K562 (cell line): ENCODE measurements at regions not wholly inside any gene's neighbourhood (a gene's known extent, or its start where the extent isn't known, plus 50 kb on each side); places are given as distances from the start of the nearest gene placed in this dataset.

ENCODE experiments used
- ATAC-seq: fragments of 200-7000 bp; cut with Tn5 transposase; 3 replicates; pipeline ENCODE4 v1.9.1; 2020; ENCODE audit warnings: moderate library complexity
- BruUV-seq: library from RNA; stranded (reverse); fragments of 400-500 nt; replicated peaks from 2 replicates; lab custom pipeline; 2021; lab: Mats Ljungman, UMichigan
- CTCF ChIA-PET: fragments of 300-600 bp; formaldehyde crosslinking; extraction: SDS; loops from one replicate; lab custom pipeline; 2021; ENCODE audit warnings: low intra/inter-chr PET ratio; lab: Yijun Ruan, JAX
- POLR2A ChIA-PET: fragments of 300-600, 350-650 bp; sonication (Branson Sonifier 250); formaldehyde crosslinking; extraction: SDS; loops from one replicate; lab custom pipeline; 2021; ENCODE audit warnings: antibody characterized with exemption, inconsistent platforms; lab: Yijun Ruan, JAX
- DNase-seq, 4 experiments: peaks; one replicate each; pipeline versions ENCODE4 v3.0.0 to v3.0.0-alpha.2; 2011 to 2018; ENCODE audit warnings: low spot score in 3 of 4, mixed read lengths in 3 of 4; ENCODE audit errors: extremely low read depth in 1 of 4
- FAIRE-seq: peaks from 2 replicates; lab custom pipeline; 2011; peaks lifted over from hg19 to GRCh38; lab: Jason Lieb, UNC
- H2AFZ ChIP-seq: 2 replicates; pipeline ENCODE4 v1.6.0; 2011; ENCODE audit warnings: low read depth, low read length, control low read depth, inconsistent platforms
- H3K27ac ChIP-seq: fragments of 200-600 bp; 3 replicates; pipeline ENCODE4 v1.8.0; 2011; ENCODE audit warnings: low read depth, mild to moderate bottlenecking, control low read depth, inconsistent platforms, low read length, moderate library complexity, mixed read lengths; ENCODE audit errors: extremely low read depth
- H3K27me3 ChIP-seq, 2 experiments: fragments of 300-600 bp in 1 of 2; 2 replicates in 1 of 2; 3 replicates in 1 of 2; pipeline versions ENCODE4 v1.6.0 to v1.8.0; 2011; ENCODE audit warnings: inconsistent platforms in 2 of 2, low read length in 2 of 2, mild to moderate bottlenecking in 1 of 2, mixed read lengths in 1 of 2, moderate library complexity in 1 of 2; ENCODE audit not compliant: control insufficient read depth in 2 of 2, insufficient read depth in 2 of 2
- H3K36me3 ChIP-seq: fragments of 300-600 bp; 3 replicates; pipeline ENCODE4 v1.8.0; 2011; ENCODE audit warnings: mild to moderate bottlenecking, low read length, inconsistent platforms; ENCODE audit not compliant: control insufficient read depth, insufficient read depth
- H3K4me1 ChIP-seq, 2 experiments: fragments of 200-600 bp in 1 of 2; replicated peaks in 1 of 2; 2 replicates in 1 of 2; 3 replicates in 1 of 2; pipeline versions ENCODE4 v1.5.1 to v1.8.0; 2011; ENCODE audit warnings: inconsistent platforms in 2 of 2, low read length in 2 of 2, mild to moderate bottlenecking in 1 of 2, mixed read lengths in 1 of 2, moderate library complexity in 1 of 2; ENCODE audit not compliant: control insufficient read depth in 2 of 2, insufficient read depth in 2 of 2
- H3K4me2 ChIP-seq: 2 replicates; pipeline ENCODE4 v1.6.1; 2011; ENCODE audit warnings: low read length, control low read depth, inconsistent platforms, mixed read lengths; ENCODE audit not compliant: insufficient read depth
- H3K4me3 ChIP-seq: fragments of 200-600 bp; sonication (generic), shearing (Covaris generic); 2 replicates; pipeline ENCODE4 v1.5.1; 2016; ENCODE audit warnings: control low read depth, inconsistent platforms
- H3K79me2 ChIP-seq: fragments of 200-600 bp; 3 replicates; pipeline ENCODE4 v1.8.0; 2011; ENCODE audit warnings: low read length, inconsistent platforms; ENCODE audit not compliant: control insufficient read depth, insufficient read depth
- H3K9ac ChIP-seq, 2 experiments: 2 replicates each; pipeline versions ENCODE4 v1.6.0 to v1.6.1; 2011; ENCODE audit warnings: low read depth in 2 of 2, low read length in 2 of 2, control low read depth in 1 of 2, inconsistent platforms in 1 of 2, mild to moderate bottlenecking in 1 of 2, mixed read lengths in 1 of 2; ENCODE audit not compliant: insufficient read depth in 1 of 2
- H3K9me1 ChIP-seq: one replicate; pipeline ENCODE4 v1.6.0; 2011; ENCODE audit warnings: inconsistent platforms, mild to moderate bottlenecking, low read length, moderate library complexity; ENCODE audit not compliant: control insufficient read depth, insufficient read depth
- H3K9me3 ChIP-seq: replicated peaks from 2 replicates; pipeline ENCODE4 v1.5.1; 2011; ENCODE audit warnings: low read depth, low read length, inconsistent platforms; ENCODE audit not compliant: control insufficient read depth, insufficient read depth
- H4K20me1 ChIP-seq: replicated peaks from 2 replicates; pipeline ENCODE4 v1.6.1; 2011; ENCODE audit warnings: low read length, inconsistent platforms, mixed read lengths; ENCODE audit not compliant: control insufficient read depth, insufficient read depth
- ATF1 ChIP-seq, 2 experiments: fragments of 450-650 bp in 1 of 2; IDR thresholded peaks; 2 replicates each; pipeline ENCODE4 v1.6.1; 2016; ENCODE audit warnings: missing compliant biosample characterization in 1 of 2, missing genetic modification characterization in 1 of 2
- ERF ChIP-seq: fragments of 450-650 bp; formaldehyde crosslinking; IDR thresholded peaks from 2 replicates; pipeline ENCODE4 v1.4.0; 2020; ENCODE audit warnings: mild to moderate bottlenecking, mixed read lengths
- ETS2 ChIP-seq: IDR thresholded peaks from 2 replicates; pipeline ENCODE4 v1.6.1; 2016; ENCODE audit warnings: borderline replicate concordance, missing genetic modification characterization, mild to moderate bottlenecking, moderate library complexity, missing compliant biosample characterization; ENCODE audit not compliant: poor library complexity, severe bottlenecking
- FOXM1 ChIP-seq, 2 experiments: fragments of 450-650 bp in 1 of 2; sonication (generic) in 1 of 2; formaldehyde crosslinking in 1 of 2; IDR thresholded peaks; 2 replicates each; pipeline versions ENCODE4 v1.6.1 to v1.9.0; 2017 to 2022; ENCODE audit warnings: low read depth in 2 of 2, mild to moderate bottlenecking in 2 of 2, missing genetic modification reagents in 1 of 2, moderate library complexity in 1 of 2
- FOXO4 ChIP-seq: fragments of 450-650 bp; formaldehyde crosslinking; IDR thresholded peaks from 2 replicates; pipeline ENCODE4 v1.4.0; 2020; ENCODE audit warnings: mild to moderate bottlenecking, moderate library complexity
- GTF2B ChIP-seq: IDR thresholded peaks from 2 replicates; pipeline ENCODE4 v1.6.1; 2011; ENCODE audit not compliant: insufficient read length; ENCODE audit errors: extremely low read depth
- HMGXB4 ChIP-seq: sonication (generic); formaldehyde crosslinking; IDR thresholded peaks from 2 replicates; pipeline ENCODE4 v1.8.1; 2023; ENCODE audit warnings: mild to moderate bottlenecking, missing genetic modification reagents
- HNRNPLL ChIP-seq: fragments of 200-400 bp; formaldehyde crosslinking; IDR thresholded peaks from 2 replicates; pipeline ENCODE4 v1.6.1; 2017; ENCODE audit warnings: low read length, low read depth, mild to moderate bottlenecking; ENCODE audit not compliant: poor library complexity, severe bottlenecking
- KDM2B ChIP-seq: fragments of 250-450 bp; sonication (Bioruptor Pico); IDR thresholded peaks from 2 replicates; pipeline ENCODE4 v1.8.0; 2021; ENCODE audit warnings: mild to moderate bottlenecking, moderate library complexity
- POLR2AphosphoS5 ChIP-seq: IDR thresholded peaks from 2 replicates; pipeline ENCODE4 v1.6.1; 2011; ENCODE audit warnings: mild to moderate bottlenecking, low read depth, low read length, moderate library complexity; ENCODE audit not compliant: control insufficient read depth, insufficient read depth
- SMAD4 ChIP-seq: fragments of 250-450 bp; sonication (Bioruptor Pico); conservative IDR thresholded peaks from 2 replicates; pipeline ENCODE4 v1.8.0; 2021; ENCODE audit warnings: inconsistent platforms, mild to moderate bottlenecking, moderate library complexity
- TGIF2 ChIP-seq: sonication (generic); formaldehyde crosslinking; IDR thresholded peaks from 2 replicates; pipeline ENCODE4 v1.8.1; 2022; ENCODE audit warnings: mild to moderate bottlenecking, missing genetic modification reagents, moderate library complexity
- U2AF2 ChIP-seq: fragments of 200-400 bp; formaldehyde crosslinking; optimal IDR thresholded peaks from 2 replicates; pipeline ENCODE3; 2017; ENCODE audit warnings: low read depth, mild to moderate bottlenecking, low read length
- ZEB2 ChIP-seq: fragments of 450-650 bp; IDR thresholded peaks from 2 replicates; pipeline ENCODE4 v1.6.1; 2016
- ZNF232 ChIP-seq: sonication (generic); formaldehyde crosslinking; IDR thresholded peaks from 2 replicates; pipeline ENCODE4 v1.8.0; 2022; ENCODE audit warnings: mild to moderate bottlenecking, missing genetic modification reagents
- ZNF3 ChIP-seq: fragments of 250-450 bp; sonication (Bioruptor Pico); IDR thresholded peaks from 2 replicates; pipeline ENCODE4 v1.5.0; 2021; ENCODE audit warnings: mild to moderate bottlenecking, moderate library complexity
- ZNF57 ChIP-seq: fragments of 450-650 bp; formaldehyde crosslinking; IDR thresholded peaks from 2 replicates; pipeline ENCODE4 v1.4.0; 2020; ENCODE audit warnings: mild to moderate bottlenecking, moderate library complexity
- ZNF699 ChIP-seq: fragments of 250-450 bp; sonication (Bioruptor Pico); IDR thresholded peaks from 2 replicates; pipeline ENCODE4 v1.8.0; 2021; ENCODE audit warnings: mild to moderate bottlenecking, moderate library complexity; ENCODE audit not compliant: insufficient replicate concordance
- WGBS: fragments of 100-300 bp; shearing (Covaris generic); methylation state at CpG from one replicate; pipeline ENCODE4 v1.1.6; 2016; ENCODE audit warnings: low coverage, mixed read lengths; ENCODE audit not compliant: insufficient coverage; ENCODE audit errors: missing lambda C conversion rate; 5-methylcytosine and 5-hydroxymethylcytosine counted together
- in situ Hi-C: fragments of 300-500 bp; cut with MboI; formaldehyde crosslinking; loops from 4 replicates; pipeline ENCODE4 v1.15.0; 2018; ENCODE audit warnings: inconsistent platforms, mixed read lengths
- intact Hi-C: fragments of 100-400 bp; cut with micrococcal nuclease; formaldehyde crosslinking; loops from 2 replicates; pipeline ENCODE4 v1.14.2; 2022

GRCh38 chr2:17188721-17189120 is 329.5 kb downstream of the RAD51AP2 start:
- intact Hi-C loops: no loop called here
- TF ChIP-seq FOXM1 (IDR thresholded peaks at IDR 0.05; ENCODE audit: low read depth) (no peak), FOXM1 (CRISPR knock-in tag; IDR thresholded peaks at IDR 0.05; ENCODE audit: low read depth) (no peak), ZNF232 (CRISPR knock-in tag) (no peak), ZEB2 (no peak), GTF2B (no peak), SMAD4 (CRISPR knock-in tag) (no peak), KDM2B (CRISPR knock-in tag) (no peak), U2AF2 (no peak), ZNF3 (no peak), ATF1 (CRISPR knock-in tag; IDR thresholded peaks at IDR 0.05) (no peak), ATF1 (tag; IDR thresholded peaks at IDR 0.05) (no peak), ZNF57 (CRISPR knock-in tag) (no peak), HMGXB4 (CRISPR knock-in tag) (no peak), HNRNPLL (no peak), FOXO4 (CRISPR knock-in tag) (no peak), POLR2AphosphoS5 (no peak), ETS2 (tag) (no peak), ZNF699 (CRISPR knock-in tag) (no peak), TGIF2 (CRISPR knock-in tag) (no peak), ERF (CRISPR knock-in tag) (no peak)
- WGBS: 0% methylated on average over 1 of the region's 1 CpG
- no TSS peak for BruUV-seq
- Histone ChIP-seq H3K4me2 (no peak overlapping the region), H3K9me3 (no peaks in the 10 kb centered on the region), H4K20me1 (no peaks in the 10 kb centered on the region; the same call in 1 of the 2 replicates), H3K27me3 (no peaks in the 10 kb centered on the region; a peak in 2 of 5 replicates), H3K79me2 (no peaks in the 10 kb centered on the region), H3K9me1 (no peaks in the 10 kb centered on the region), H3K4me1 (peaks cover 0 to 6% of the 10 kb centered on the region in 2 experiments; a peak in 2 of 5 replicates), H3K9ac (no peak overlapping the region), H2AFZ (no peak overlapping the region), H3K36me3 (no peaks in the 10 kb centered on the region), H3K4me3 (no peak overlapping the region), H3K27ac (no peak overlapping the region)
- no peak for DNase-seq
- ChIA-PET CTCF (no interaction called here), POLR2A (interaction anchor here (0.6 kb wide), 1 partner anchor 1849 kb away, joined by 3 read pairs; no protein-coding TSS in a partner anchor)
- FAIRE-seq: no peak
- in situ Hi-C loops: no loop called here
- ATAC-seq: no peak
